Bronchial epithelial cell (primary cell): ENCODE measurements at regions not wholly inside any gene's neighbourhood (a gene's known extent, or its start where the extent isn't known, plus 50 kb on each side); places are given as distances from the start of the nearest gene placed in this dataset.

Experiments used
- DNase-seq: peaks from one replicate; pipeline ENCODE4 v3.0.0-alpha.2; 2010; ENCODE audit warnings: low read depth
- FAIRE-seq: peaks from 2 replicates; lab custom pipeline; 2011; peaks lifted over from hg19 to GRCh38; lab: Jason Lieb, UNC
- H3K27me3 ChIP-seq: 2 replicates; pipeline ENCODE4 v1.5.1; 2011; ENCODE audit warnings: low read length; ENCODE audit not compliant: control insufficient read depth, insufficient read depth
- H3K36me3 ChIP-seq: 2 replicates; pipeline ENCODE4 v1.5.1; 2011; ENCODE audit warnings: low read length; ENCODE audit not compliant: control insufficient read depth, insufficient read depth
- H3K4me3 ChIP-seq: 2 replicates; pipeline ENCODE4 v1.5.1; 2011; ENCODE audit warnings: mild to moderate bottlenecking, low read depth, low read length, control low read depth
- TF ChIP-seq, protein P1 (sequence below): IDR thresholded peaks from 2 replicates; pipeline ENCODE4 v1.5.1; 2011; ENCODE audit warnings: mild to moderate bottlenecking, moderate library complexity, low read length, control low read depth, inconsistent platforms; ENCODE audit not compliant: insufficient read depth, severe bottlenecking

DNA sequence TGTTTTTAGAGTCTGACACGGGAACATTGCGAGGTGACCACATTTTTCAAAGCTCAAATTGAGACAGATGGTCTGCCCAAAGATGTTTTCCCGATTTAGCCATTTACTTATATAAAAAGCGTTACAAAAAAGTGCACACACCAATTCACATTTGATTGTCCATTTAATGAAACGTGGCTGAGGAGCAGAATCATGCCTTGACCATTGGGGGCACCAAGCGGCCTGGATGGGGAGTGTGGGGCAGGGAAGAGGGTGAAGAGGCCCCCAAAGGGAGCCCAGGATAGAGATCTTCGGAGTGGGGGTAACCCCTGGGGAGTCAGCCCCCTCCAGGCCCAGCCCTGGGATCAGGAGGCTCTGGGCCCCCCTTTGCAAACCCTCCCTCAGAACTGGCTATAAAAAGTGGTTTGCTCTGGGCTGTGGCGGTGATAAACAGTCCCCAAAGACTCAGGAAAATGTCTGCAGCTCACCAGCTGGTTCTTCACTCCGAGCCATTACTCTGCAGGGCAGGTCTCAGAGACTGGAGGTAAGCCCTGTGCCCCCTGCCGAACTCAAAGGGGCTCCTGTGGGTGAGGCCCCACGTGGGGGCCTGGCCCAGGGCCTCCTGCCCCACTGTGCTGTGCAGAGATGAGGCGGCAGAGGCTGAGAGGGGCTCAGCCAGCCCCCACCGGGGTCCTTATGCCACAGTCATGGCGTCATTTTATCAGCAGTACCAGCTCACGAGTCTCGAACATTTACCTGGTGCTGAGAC lies 105.9 kb upstream of the SEC14L1 start:
- TF ChIP-seq, protein P1, sequence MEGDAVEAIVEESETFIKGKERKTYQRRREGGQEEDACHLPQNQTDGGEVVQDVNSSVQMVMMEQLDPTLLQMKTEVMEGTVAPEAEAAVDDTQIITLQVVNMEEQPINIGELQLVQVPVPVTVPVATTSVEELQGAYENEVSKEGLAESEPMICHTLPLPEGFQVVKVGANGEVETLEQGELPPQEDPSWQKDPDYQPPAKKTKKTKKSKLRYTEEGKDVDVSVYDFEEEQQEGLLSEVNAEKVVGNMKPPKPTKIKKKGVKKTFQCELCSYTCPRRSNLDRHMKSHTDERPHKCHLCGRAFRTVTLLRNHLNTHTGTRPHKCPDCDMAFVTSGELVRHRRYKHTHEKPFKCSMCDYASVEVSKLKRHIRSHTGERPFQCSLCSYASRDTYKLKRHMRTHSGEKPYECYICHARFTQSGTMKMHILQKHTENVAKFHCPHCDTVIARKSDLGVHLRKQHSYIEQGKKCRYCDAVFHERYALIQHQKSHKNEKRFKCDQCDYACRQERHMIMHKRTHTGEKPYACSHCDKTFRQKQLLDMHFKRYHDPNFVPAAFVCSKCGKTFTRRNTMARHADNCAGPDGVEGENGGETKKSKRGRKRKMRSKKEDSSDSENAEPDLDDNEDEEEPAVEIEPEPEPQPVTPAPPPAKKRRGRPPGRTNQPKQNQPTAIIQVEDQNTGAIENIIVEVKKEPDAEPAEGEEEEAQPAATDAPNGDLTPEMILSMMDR: no peak
- DNase-seq (no peak), FAIRE-seq (no peak)
- Histone ChIP-seq H3K36me3 (no peaks in the 10 kb centered on the region), H3K4me3 (no peak overlapping the region), H3K27me3 (peaks cover 8% of the 10 kb centered on the region)

DNA sequence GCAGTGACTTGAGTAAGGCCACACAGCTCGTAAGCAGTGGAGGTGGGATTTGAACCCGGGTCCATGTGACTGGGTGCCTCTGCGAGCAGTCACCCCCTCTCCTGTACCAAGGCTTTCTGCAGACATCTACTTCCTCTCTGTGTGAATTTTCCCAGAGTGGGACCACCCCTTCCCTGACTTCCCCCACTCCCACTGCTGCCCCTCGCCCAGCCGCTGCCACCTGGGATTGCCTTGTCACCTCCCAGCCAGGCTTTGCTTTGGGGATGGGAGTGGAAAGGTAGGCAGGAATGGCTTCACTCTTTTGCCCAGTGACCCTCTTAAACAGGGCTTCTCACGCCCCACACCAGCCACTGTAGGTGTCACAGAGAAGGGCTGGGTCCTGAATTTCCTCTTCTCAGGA lies 105.2 kb upstream of the SEC14L1 start:
- Histone ChIP-seq H3K4me3 (no peak overlapping the region), H3K36me3 (no peaks in the 10 kb centered on the region), H3K27me3 (peaks cover 8% of the 10 kb centered on the region)
- DNase-seq: no peak
- TF ChIP-seq, protein P1: no peak
- FAIRE-seq: no peak

DNA sequence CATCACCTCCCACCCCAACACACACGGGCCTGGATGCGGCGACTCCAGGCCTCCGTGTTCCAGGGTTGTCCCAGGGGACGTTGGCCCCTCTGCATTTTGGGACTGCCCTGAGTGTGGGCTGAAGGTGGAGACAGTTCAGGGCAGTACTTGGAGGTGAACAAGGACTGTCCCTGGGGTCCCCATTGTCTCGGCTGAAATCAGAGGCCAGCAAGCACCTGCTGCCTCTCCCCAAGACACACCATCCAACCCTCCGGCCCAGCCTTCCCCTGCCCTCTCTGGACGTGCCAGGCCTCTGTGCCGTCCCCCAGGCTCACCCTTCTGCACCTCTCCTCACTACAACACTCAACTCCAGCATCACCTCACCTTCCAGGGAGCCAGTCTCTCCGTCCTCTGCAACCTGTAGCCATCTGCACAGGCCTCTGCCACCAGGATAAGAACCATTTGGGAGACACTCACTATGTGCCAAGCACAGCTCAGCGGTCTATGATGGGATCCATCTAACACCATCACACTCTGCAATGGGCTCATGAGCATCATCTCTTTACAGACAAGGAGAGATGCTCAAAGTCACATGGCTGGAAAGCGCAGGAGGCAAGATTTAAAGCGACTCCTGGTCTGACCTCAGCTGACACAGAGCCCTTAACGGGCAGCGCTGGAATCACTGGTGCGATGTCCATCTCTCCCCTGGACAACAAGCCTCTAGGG lies 104.5 kb upstream of the SEC14L1 start:
- H3K27me3 ChIP-seq: peaks cover 8% of the 10 kb centered on the region
- TF ChIP-seq, protein P1: no peak
- DNase-seq: no peak
- no peaks in the 10 kb centered on the region for H3K36me3 ChIP-seq
- no peak overlapping the region for H3K4me3 ChIP-seq
- peak; percentile 40 for FAIRE-seq

DNA sequence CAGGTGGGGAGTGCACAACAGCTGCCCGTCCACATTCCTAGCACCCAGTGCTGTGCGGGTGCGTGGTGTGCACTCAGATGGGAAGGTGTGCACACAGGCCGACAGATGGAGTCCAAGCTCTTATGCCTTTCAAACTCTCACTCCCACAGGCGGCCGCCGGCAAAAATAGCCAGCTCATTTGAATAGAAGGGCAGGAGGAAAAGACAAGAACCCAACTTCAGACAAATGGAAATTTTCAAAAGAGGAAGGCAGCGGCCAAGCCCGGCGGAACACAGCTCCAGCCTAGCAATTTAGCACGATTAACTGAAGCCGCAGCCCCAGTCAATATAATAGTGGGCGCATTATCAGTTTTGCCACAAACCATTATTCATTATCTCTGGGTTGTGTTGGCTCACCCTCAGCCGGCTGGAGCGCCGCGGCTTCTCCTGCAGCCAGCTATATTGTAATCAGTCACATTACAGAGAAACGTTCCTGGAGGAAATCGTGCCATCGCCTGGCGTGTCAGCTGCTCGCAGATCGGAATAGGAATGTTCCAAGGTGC lies 103.9 kb upstream of the SEC14L1 start:
- FAIRE-seq (no peak), DNase-seq (no peak)

DNA sequence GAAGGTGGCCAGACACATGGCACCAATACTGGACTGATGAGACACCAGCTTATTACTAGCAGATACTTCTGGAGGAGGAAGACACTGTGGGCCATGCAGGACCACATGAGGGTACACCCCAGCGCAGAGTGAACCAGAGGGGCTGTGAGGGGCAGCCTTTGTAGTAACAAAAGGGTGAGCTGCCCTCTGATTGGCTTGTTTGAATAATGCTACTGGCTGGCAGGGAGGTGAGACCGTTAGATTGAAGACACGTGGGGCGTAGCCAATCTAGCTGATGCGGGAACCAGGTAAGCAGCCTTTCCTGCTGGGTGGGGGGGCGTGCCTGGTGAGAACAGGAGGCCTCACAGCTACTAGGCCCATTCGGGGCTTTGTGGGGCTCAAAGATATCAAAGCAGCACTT lies 102.8 kb upstream of the SEC14L1 start:
- DNase-seq (no peak), FAIRE-seq (no peak)
- TF ChIP-seq, protein P1: no peak
- Histone ChIP-seq H3K4me3 (no peak overlapping the region), H3K27me3 (peaks cover 8% of the 10 kb centered on the region), H3K36me3 (no peaks in the 10 kb centered on the region)

More for the DNA sequence above, 103.9 kb upstream of the SEC14L1 start:
- Histone ChIP-seq H3K27me3 (peaks cover 8% of the 10 kb centered on the region), H3K36me3 (no peaks in the 10 kb centered on the region), H3K4me3 (no peak overlapping the region)
- TF ChIP-seq, protein P1: no peak
